CD4-positive, alpha-beta T cell (primary cell): ENCODE measurements at regions not wholly inside any gene's neighbourhood (a gene's known extent, or its start where the extent isn't known, plus 50 kb on each side); places are given as distances from the start of the nearest gene placed in this dataset.

Source experiments
- ATAC-seq: fragments of 200-7000 bp; cut with Tn5 transposase; one replicate; pipeline ENCODE4 v1.10.0; 2022; ENCODE audit warnings: mild to moderate bottlenecking; ENCODE audit not compliant: poor library complexity
- CTCF ChIA-PET: fragments of 350-600 bp; sonication (Branson Sonifier 250); formaldehyde crosslinking; loops from one replicate; lab custom pipeline; 2021; ENCODE audit warnings: antibody characterized with exemption, inconsistent platforms; lab: Charles Lee
- POLR2A ChIA-PET: fragments of 350-600 bp; sonication (Branson Sonifier 250); formaldehyde crosslinking; loops from one replicate; lab custom pipeline; 2021; ENCODE audit warnings: antibody characterized with exemption, inconsistent platforms; lab: Charles Lee
- DNase-seq, 14 experiments: peaks; one replicate each; pipeline ENCODE4 v3.0.0-alpha.2; 2013 to 2020; ENCODE audit warnings: mixed read lengths in 2 of 14
- H3K27ac ChIP-seq, 2 donors: one replicate each; pipeline versions ENCODE4 v1.5.1 to v1.7.0; 2013; ENCODE audit warnings: low read length in 2 of 2, low read depth in 1 of 2, mild to moderate bottlenecking in 1 of 2
- H3K27me3 ChIP-seq, 2 experiments: 1 replicate in 1 of 2; 2 replicates in 1 of 2; pipeline versions ENCODE4 v1.6.1 to v1.7.0; 2013; ENCODE audit warnings: low read length in 2 of 2, control low read depth in 1 of 2, mild to moderate bottlenecking in 1 of 2, moderate library complexity in 1 of 2; ENCODE audit not compliant: insufficient read depth in 2 of 2, control insufficient read depth in 1 of 2
- H3K36me3 ChIP-seq: one replicate; pipeline ENCODE4 v1.6.1; 2013; ENCODE audit warnings: low read length, control low read depth; ENCODE audit not compliant: insufficient read depth
- H3K4me1 ChIP-seq: one replicate; pipeline ENCODE4 v1.6.1; 2013; ENCODE audit warnings: low read length, control low read depth; ENCODE audit not compliant: insufficient read depth
- H3K4me3 ChIP-seq: one replicate; pipeline ENCODE4 v1.5.1; 2013; ENCODE audit warnings: mild to moderate bottlenecking, low read length, moderate library complexity
- H3K9me3 ChIP-seq, 2 experiments: 1 replicate in 1 of 2; 2 replicates in 1 of 2; pipeline versions ENCODE4 v1.6.1 to v1.7.0; 2013; ENCODE audit warnings: low read length in 2 of 2, mild to moderate bottlenecking in 2 of 2, control low read depth in 1 of 2, moderate library complexity in 1 of 2; ENCODE audit not compliant: control insufficient read depth in 1 of 2, insufficient read depth in 1 of 2
- H3K27ac Mint-ChIP-seq: one replicate; pipeline ENCODE4 v1.8.0; 2020; ENCODE audit warnings: mixed read lengths
- H3K27me3 Mint-ChIP-seq: one replicate; pipeline ENCODE4 v1.8.0; 2021; ENCODE audit warnings: mixed read lengths
- H3K36me3 Mint-ChIP-seq: one replicate; pipeline ENCODE4 v1.8.0; 2021; ENCODE audit warnings: low read depth, mixed read lengths
- H3K4me1 Mint-ChIP-seq: one replicate; pipeline ENCODE4 v1.8.0; 2021; ENCODE audit warnings: low read depth, mixed read lengths
- H3K4me3 Mint-ChIP-seq: one replicate; pipeline ENCODE4 v1.8.0; 2020; ENCODE audit warnings: mild to moderate bottlenecking, mixed read lengths
- H3K9me3 Mint-ChIP-seq: one replicate; pipeline ENCODE4 v1.8.0; 2020; ENCODE audit warnings: mixed read lengths
- intact Hi-C, 2 experiments: fragments of 100-400 bp; cut with DNase I in 1 of 2; cut with micrococcal nuclease in 1 of 2; formaldehyde crosslinking; loops; one replicate each; pipeline versions ENCODE4 v1.15.1 to v1.9.0; 2023 to 2025; cut with DNase I, micrococcal nuclease
- TF ChIP-seq, protein P1 (sequence below): fragments of 200-600 bp; IDR thresholded peaks from one replicate; pipeline ENCODE4 v1.8.0; 2022; ENCODE audit warnings: antibody characterized with exemption, mild to moderate bottlenecking

GRCh38 chr11:70549796-70550195 is 151.5 kb downstream of the CTTN start:
- Mint-ChIP-seq H3K27me3 (peaks cover 4% of the 10 kb centered on the region), H3K27ac (no peak overlapping the region), H3K4me3 (no peak overlapping the region), H3K9me3 (no peaks in the 10 kb centered on the region), H3K4me1 (no peaks in the 10 kb centered on the region), H3K36me3 (no peaks in the 10 kb centered on the region)
- no peak for DNase-seq
- TF ChIP-seq, protein P1, sequence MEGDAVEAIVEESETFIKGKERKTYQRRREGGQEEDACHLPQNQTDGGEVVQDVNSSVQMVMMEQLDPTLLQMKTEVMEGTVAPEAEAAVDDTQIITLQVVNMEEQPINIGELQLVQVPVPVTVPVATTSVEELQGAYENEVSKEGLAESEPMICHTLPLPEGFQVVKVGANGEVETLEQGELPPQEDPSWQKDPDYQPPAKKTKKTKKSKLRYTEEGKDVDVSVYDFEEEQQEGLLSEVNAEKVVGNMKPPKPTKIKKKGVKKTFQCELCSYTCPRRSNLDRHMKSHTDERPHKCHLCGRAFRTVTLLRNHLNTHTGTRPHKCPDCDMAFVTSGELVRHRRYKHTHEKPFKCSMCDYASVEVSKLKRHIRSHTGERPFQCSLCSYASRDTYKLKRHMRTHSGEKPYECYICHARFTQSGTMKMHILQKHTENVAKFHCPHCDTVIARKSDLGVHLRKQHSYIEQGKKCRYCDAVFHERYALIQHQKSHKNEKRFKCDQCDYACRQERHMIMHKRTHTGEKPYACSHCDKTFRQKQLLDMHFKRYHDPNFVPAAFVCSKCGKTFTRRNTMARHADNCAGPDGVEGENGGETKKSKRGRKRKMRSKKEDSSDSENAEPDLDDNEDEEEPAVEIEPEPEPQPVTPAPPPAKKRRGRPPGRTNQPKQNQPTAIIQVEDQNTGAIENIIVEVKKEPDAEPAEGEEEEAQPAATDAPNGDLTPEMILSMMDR, result no peak
- H3K27me3 ChIP-seq, result no peaks in the 10 kb centered on the region
- POLR2A ChIA-PET, result no interaction called here
- CTCF ChIA-PET, result no interaction called here
- no peaks in the 10 kb centered on the region for H3K36me3 ChIP-seq
- H3K4me1 ChIP-seq, result no peaks in the 10 kb centered on the region
- no peak overlapping the region for H3K4me3 ChIP-seq
- peaks cover 0 to 12% of the 10 kb centered on the region in 2 experiments for H3K9me3 ChIP-seq
- ATAC-seq, result no peak
- intact Hi-C loops, result no loop called here
- no peak overlapping the region for H3K27ac ChIP-seq

DNA sequence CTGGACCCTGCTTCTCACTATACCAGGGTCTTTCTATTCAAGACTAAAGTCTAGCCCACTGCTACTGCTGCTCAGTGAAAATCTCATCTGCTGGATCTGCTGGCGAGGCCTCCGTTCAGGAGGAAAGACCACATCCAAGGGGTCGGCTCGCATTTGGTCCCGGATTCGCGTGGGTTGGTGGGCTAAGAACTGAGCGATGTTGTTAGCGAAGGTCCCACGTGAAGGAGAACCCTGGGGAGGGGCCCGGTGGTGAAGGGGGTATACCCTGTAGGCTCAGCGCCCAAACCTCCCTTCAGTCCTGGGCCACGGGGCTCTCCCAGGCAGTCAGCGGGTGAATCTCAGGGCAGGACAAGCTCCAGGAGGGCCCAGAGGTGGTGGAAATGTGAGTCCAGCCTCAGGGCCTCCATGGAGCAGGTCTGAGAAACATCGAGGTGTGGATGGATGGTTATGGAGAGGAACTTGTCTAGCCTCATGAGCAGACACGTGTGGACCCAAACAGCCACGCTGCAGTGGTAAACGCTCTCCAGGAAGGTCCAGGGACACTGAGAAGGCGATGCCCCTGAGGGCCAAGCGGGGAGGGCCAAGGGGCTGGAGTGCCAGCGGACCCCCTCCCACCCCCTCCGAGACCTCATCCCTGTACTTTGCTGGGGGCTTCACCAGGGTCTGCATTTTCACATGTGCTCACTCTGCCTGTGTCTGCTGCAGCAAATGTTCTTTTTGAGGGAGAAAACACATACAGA is 152.3 kb downstream of the CTTN start:
- Histone ChIP-seq H3K9me3 (peaks cover 0 to 4% of the 10 kb centered on the region in 2 experiments), H3K4me3 (no peak overlapping the region), H3K4me1 (no peaks in the 10 kb centered on the region), H3K36me3 (no peaks in the 10 kb centered on the region), H3K27me3 (no peaks in the 10 kb centered on the region), H3K27ac (no peak overlapping the region)
- DNase-seq (no peak), ATAC-seq (no peak)
- POLR2A ChIA-PET, result no interaction called here
- H3K4me1 Mint-ChIP-seq, result no peaks in the 10 kb centered on the region
- CTCF ChIA-PET, result no interaction called here
- H3K27ac Mint-ChIP-seq, result no peak overlapping the region
- TF ChIP-seq, protein P1, result no peak
- intact Hi-C loops, result no loop called here
- H3K27me3 Mint-ChIP-seq, result peaks cover 4% of the 10 kb centered on the region
- H3K4me3 Mint-ChIP-seq, result no peak overlapping the region
- no peaks in the 10 kb centered on the region for H3K9me3 Mint-ChIP-seq
- no peaks in the 10 kb centered on the region for H3K36me3 Mint-ChIP-seq

GRCh38 chr11:70551351-70552166 is 153.2 kb downstream of the CTTN start:
- no peaks in the 10 kb centered on the region for H3K27me3 Mint-ChIP-seq
- intact Hi-C loops, result no loop called here
- H3K36me3 Mint-ChIP-seq, result no peaks in the 10 kb centered on the region
- H3K9me3 Mint-ChIP-seq, result no peaks in the 10 kb centered on the region
- Histone ChIP-seq H3K36me3 (no peaks in the 10 kb centered on the region), H3K4me1 (no peaks in the 10 kb centered on the region), H3K27me3 (no peaks in the 10 kb centered on the region), H3K4me3 (no peak overlapping the region), H3K9me3 (peaks cover 0 to 3% of the 10 kb centered on the region in 2 experiments), H3K27ac (no peak overlapping the region)
- H3K4me1 Mint-ChIP-seq, result no peaks in the 10 kb centered on the region
- no peak overlapping the region for H3K27ac Mint-ChIP-seq
- CTCF ChIA-PET, result no interaction called here
- ATAC-seq (no peak), DNase-seq (no peak)
- TF ChIP-seq, protein P1, result no peak
- H3K4me3 Mint-ChIP-seq, result no peak overlapping the region
- POLR2A ChIA-PET, result no interaction called here
